Epithelial cell of esophagus (primary cell): ENCODE measurements at regions not wholly inside any gene's neighbourhood (a gene's known extent, or its start where the extent isn't known, plus 50 kb on each side); places are given as distances from the start of the nearest gene placed in this dataset.
"Not testable (repeated sequence)": the region's sequence is repeated elsewhere in the genome, so short reads cannot be mapped to it uniquely, and the experiment has no call there.

ENCODE experiments used
- DNase-seq: peaks from one replicate; pipeline ENCODE4 v3.0.0; 2010; ENCODE audit warnings: low read depth
- H3K4me3 ChIP-seq: 2 replicates; pipeline ENCODE4 v1.5.1; 2011; ENCODE audit warnings: mild to moderate bottlenecking, low read length, control low read depth
- TF ChIP-seq, protein P1 (sequence below): IDR thresholded peaks from 2 replicates; pipeline ENCODE4 v1.5.1; 2011; ENCODE audit warnings: low read depth, mild to moderate bottlenecking, low read length, control low read depth, inconsistent platforms; ENCODE audit not compliant: insufficient read depth; ENCODE audit errors: missing control alignments

- TF ChIP-seq, protein P1, sequence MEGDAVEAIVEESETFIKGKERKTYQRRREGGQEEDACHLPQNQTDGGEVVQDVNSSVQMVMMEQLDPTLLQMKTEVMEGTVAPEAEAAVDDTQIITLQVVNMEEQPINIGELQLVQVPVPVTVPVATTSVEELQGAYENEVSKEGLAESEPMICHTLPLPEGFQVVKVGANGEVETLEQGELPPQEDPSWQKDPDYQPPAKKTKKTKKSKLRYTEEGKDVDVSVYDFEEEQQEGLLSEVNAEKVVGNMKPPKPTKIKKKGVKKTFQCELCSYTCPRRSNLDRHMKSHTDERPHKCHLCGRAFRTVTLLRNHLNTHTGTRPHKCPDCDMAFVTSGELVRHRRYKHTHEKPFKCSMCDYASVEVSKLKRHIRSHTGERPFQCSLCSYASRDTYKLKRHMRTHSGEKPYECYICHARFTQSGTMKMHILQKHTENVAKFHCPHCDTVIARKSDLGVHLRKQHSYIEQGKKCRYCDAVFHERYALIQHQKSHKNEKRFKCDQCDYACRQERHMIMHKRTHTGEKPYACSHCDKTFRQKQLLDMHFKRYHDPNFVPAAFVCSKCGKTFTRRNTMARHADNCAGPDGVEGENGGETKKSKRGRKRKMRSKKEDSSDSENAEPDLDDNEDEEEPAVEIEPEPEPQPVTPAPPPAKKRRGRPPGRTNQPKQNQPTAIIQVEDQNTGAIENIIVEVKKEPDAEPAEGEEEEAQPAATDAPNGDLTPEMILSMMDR = no peak
- H3K4me3 ChIP-seq = no peak overlapping the region
- no peak for DNase-seq
These were observed 384.5 kb downstream of the IRS2 start for GRCh38 chr13:109401891-109402290.

- TF ChIP-seq, protein P1 = no peak
- DNase-seq = no peak
- no peak overlapping the region for H3K4me3 ChIP-seq
These were observed 385.1 kb downstream of the IRS2 start for GRCh38 chr13:109401307-109401706.

- TF ChIP-seq, protein P1 = no peak
- no peak for DNase-seq
- H3K4me3 ChIP-seq = no peak overlapping the region
These were observed 385.6 kb downstream of the IRS2 start for GRCh38 chr13:109400624-109401257.

DNA sequence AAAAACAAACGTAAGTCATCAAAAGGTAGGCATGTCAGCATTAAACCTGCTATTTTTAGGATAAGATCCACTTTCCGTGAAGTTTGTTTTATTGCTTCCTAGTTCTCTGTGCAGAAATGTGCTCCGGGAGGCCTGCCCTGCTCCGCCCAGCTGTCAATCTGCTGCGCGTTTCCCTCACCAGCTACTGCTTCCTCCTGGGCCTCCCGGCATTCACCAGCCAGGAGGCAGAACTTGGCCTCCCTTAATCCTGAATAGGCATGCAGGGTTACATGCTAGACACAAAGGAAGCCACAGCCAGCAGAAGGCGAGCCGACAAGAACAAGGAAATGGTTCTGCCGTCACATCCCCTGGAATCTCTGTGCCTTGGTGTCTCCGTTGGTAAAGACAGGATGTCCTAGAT lies 386.2 kb downstream of the IRS2 start:
- TF ChIP-seq, protein P1 = no peak
- no peak for DNase-seq
- no peak overlapping the region for H3K4me3 ChIP-seq

- DNase-seq, H3K4me3 ChIP-seq: not testable (repeated sequence)
These were observed 388.3 kb downstream of the IRS2 start for GRCh38 chr13:109398071-109398470.

GRCh38 chr13:109397285-109397684 lies 389.1 kb downstream of the IRS2 start:
- no peak for DNase-seq
- TF ChIP-seq, protein P1 = no peak
- no peak overlapping the region for H3K4me3 ChIP-seq

DNA sequence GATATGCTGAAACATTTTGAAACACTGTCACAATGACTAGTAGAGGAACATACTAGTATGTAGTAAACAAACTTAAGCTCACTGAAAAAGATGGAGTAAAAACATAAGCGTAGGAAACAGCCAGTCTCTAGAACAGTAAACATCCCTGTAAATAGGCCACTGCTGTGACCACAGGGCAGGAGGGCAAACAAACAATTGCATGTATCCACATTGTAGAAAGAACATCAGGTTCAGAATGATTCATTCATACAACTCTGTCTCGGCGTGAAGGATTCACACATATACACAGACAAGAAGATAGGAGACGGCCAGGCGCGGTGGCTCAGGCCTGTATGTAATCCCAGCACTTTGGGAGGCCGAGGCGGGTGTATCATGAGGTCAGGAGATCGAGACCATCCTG lies 390.1 kb downstream of the IRS2 start:
- H3K4me3 ChIP-seq = no peak overlapping the region
- DNase-seq = no peak

More for the DNA sequence above, 390.1 kb downstream of the IRS2 start:
- TF ChIP-seq, protein P1 = no peak
